RWPE2 (cell line): ENCODE measurements at regions not wholly inside any gene's neighbourhood (a gene's known extent, or its start where the extent isn't known, plus 50 kb on each side); places are given as distances from the start of the nearest gene placed in this dataset.

Source experiments
- ATAC-seq: fragments of 200-7000 bp; cut with Tn5 transposase; 3 replicates; pipeline ENCODE4 v1.9.1; 2021; ENCODE audit warnings: low read depth
- DNase-seq: peaks from one replicate; pipeline ENCODE4 v3.0.0-alpha.2; 2020; ENCODE audit warnings: low spot score
- H3K27ac ChIP-seq: fragments of 450-650 bp; 2 replicates; pipeline ENCODE4 v1.5.1; 2017; ENCODE audit warnings: mild to moderate bottlenecking; ENCODE audit not compliant: poor library complexity, severe bottlenecking
- H3K27me3 ChIP-seq: fragments of 250-450 bp; sonication (Bioruptor Pico); 2 replicates; pipeline ENCODE4 v1.5.1; 2021; ENCODE audit warnings: mild to moderate bottlenecking, moderate library complexity; ENCODE audit not compliant: insufficient read depth, poor library complexity, severe bottlenecking
- H3K36me3 ChIP-seq: fragments of 250-450 bp; sonication (Bioruptor Pico); 2 replicates; pipeline ENCODE4 v1.5.1; 2020; ENCODE audit warnings: low read depth, mild to moderate bottlenecking, moderate library complexity
- H3K4me1 ChIP-seq: fragments of 250-450 bp; sonication (Bioruptor Pico); 2 replicates; pipeline ENCODE4 v1.5.1; 2021; ENCODE audit warnings: mild to moderate bottlenecking, moderate library complexity; ENCODE audit not compliant: insufficient read depth, poor library complexity, severe bottlenecking
- H3K4me3 ChIP-seq: fragments of 250-450 bp; sonication (Bioruptor Pico); 2 replicates; pipeline ENCODE4 v1.5.1; 2021; ENCODE audit warnings: mild to moderate bottlenecking, moderate library complexity; ENCODE audit not compliant: severe bottlenecking
- H3K9me3 ChIP-seq: fragments of 250-450 bp; sonication (Bioruptor Pico); 2 replicates; pipeline ENCODE4 v1.5.1; 2021; ENCODE audit warnings: mild to moderate bottlenecking, moderate library complexity; ENCODE audit not compliant: severe bottlenecking
- CTCF ChIP-seq: fragments of 450-650 bp; IDR thresholded peaks from one replicate; pipeline ENCODE4 v1.5.1; 2017; ENCODE audit warnings: mild to moderate bottlenecking, moderate library complexity; ENCODE audit not compliant: poor library complexity, severe bottlenecking

DNA sequence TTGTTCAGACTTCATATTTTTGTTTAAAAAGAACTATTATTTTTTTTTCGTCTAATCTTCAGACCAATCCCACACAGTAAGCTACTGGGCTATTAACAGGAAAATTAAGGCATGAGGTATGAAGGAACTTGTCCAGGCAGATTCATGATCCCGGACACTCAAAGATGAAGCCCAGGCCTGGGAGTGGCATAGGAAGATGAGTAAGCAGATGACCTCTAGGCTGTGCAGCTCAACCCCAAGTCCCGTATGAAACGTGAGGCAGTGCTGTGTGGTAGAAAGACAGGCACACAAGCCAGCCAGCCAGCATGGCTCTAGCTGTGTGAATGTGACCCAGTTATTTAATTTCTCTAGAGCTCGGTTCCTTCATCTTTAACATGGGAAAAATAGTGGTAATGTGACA, 231.9 kb downstream of the CLIC5 start:
- H3K4me1 ChIP-seq: peaks cover 16% of the 10 kb centered on the region
- no peaks in the 10 kb centered on the region for H3K36me3 ChIP-seq
- peak overlapping the region; percentile 60 for H3K27ac ChIP-seq
- peak; percentile 71 for DNase-seq
- ATAC-seq: peak; percentile 99
- TF ChIP-seq CTCF: no peak
- H3K9me3 ChIP-seq: no peaks in the 10 kb centered on the region
- H3K27me3 ChIP-seq: no peaks in the 10 kb centered on the region
- H3K4me3 ChIP-seq: no peak overlapping the region

GRCh38 chr6:45781890-45782289, 233.8 kb downstream of the CLIC5 start:
- ATAC-seq: no peak
- TF ChIP-seq CTCF: no peak
- Histone ChIP-seq H3K4me3 (no peak overlapping the region), H3K27me3 (no peaks in the 10 kb centered on the region), H3K27ac (no peak overlapping the region), H3K4me1 (peaks cover 16% of the 10 kb centered on the region), H3K9me3 (no peaks in the 10 kb centered on the region), H3K36me3 (no peaks in the 10 kb centered on the region)
- DNase-seq: no peak

GRCh38 chr6:45780523-45780922, 235.1 kb downstream of the CLIC5 start:
- peaks cover 16% of the 10 kb centered on the region for H3K4me1 ChIP-seq
- no peak for TF ChIP-seq CTCF
- no peak overlapping the region for H3K4me3 ChIP-seq
- H3K36me3 ChIP-seq: no peaks in the 10 kb centered on the region
- DNase-seq (no peak), ATAC-seq (no peak)
- H3K27me3 ChIP-seq: no peaks in the 10 kb centered on the region
- no peak overlapping the region for H3K27ac ChIP-seq
- H3K9me3 ChIP-seq: no peaks in the 10 kb centered on the region

DNA sequence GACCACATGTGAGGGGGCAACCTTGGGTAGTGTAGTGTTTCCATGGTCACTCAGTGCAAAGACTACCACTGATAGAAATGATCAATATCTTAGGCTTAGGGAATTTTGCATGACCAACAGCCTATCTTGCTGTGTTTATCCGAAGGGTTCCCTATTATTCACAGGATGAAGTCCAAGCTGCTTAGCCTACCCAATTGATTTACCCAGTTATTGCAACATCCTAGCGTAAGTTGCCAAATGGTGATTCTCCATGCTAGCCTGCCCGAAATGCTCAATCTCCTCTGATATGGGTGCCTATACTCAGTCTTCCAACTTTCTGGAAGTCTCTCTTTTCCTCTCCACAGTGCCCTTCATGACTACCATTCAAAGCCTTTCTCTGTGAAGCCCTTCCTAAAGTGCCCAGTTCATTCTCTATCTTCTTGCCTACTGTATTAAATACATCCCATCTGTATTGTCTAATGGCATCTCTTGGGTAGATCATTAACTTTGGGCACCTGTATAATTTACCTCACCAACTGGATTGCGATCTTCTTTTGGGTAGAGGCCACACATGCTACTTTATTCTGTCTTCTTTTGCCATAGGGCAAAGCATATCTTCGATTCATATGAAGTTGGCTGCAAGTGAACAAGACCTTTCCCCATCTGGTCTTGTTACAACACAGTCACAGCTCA, 240.5 kb downstream of the CLIC5 start:
- no peaks in the 10 kb centered on the region for H3K27me3 ChIP-seq
- H3K36me3 ChIP-seq: no peaks in the 10 kb centered on the region
- DNase-seq (no peak), ATAC-seq (no peak)
- no peaks in the 10 kb centered on the region for H3K4me1 ChIP-seq
- no peak for TF ChIP-seq CTCF
- no peaks in the 10 kb centered on the region for H3K9me3 ChIP-seq
- H3K4me3 ChIP-seq: no peak overlapping the region
- no peak overlapping the region for H3K27ac ChIP-seq

DNA sequence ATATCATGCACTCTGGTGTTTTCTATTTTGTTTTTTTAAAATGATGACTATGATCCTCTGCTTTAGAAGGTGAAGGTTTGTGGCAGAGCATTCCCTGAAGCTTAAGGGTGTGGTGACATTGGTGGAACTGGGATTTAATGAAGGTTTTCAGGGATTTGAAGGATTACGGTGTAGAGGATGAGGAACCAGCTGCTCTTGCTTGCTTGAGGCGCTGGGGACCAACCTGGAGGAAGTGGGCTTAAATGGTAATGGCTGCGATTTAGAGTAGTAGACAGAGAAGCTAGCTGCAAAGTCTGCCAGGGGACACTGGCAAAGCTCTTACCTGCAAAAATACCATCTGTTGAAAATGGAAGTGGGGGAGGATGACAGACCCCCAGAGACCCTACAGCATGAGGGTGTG, 241.8 kb downstream of the CLIC5 start:
- Histone ChIP-seq H3K4me3 (no peak overlapping the region), H3K4me1 (no peaks in the 10 kb centered on the region), H3K9me3 (no peaks in the 10 kb centered on the region), H3K27ac (no peak overlapping the region), H3K27me3 (no peaks in the 10 kb centered on the region), H3K36me3 (no peaks in the 10 kb centered on the region)
- ATAC-seq: no peak
- no peak for TF ChIP-seq CTCF
- DNase-seq: no peak
